ENCODE measurements at regions not wholly inside any gene's neighbourhood (a gene's known extent, or its start where the extent isn't known, plus 50 kb on each side); places are given as distances from the start of the nearest gene placed in this dataset.

GRCh38 chr14:98364961-98365360, 907.0 kb downstream of the BCL11B start:
- no peak for TF ChIP-seq CTCF (conservative IDR thresholded peaks at IDR 0.05)
- no peak for TF ChIP-seq ZFX (IDR thresholded peaks at IDR 0.05)
